Heart right ventricle (tissue), 16 donors: ENCODE measurements at regions not wholly inside any gene's neighbourhood (a gene's known extent, or its start where the extent isn't known, plus 50 kb on each side); places are given as distances from the start of the nearest gene placed in this dataset.

Source experiments
- ATAC-seq, 8 donors: fragments of 200-7000 bp; cut with Tn5 transposase; one replicate each; pipeline ENCODE4 v1.9.1; 2020; ENCODE audit warnings: mild to moderate bottlenecking in 8 of 8, moderate library complexity in 8 of 8, moderate number of reproducible peaks in 1 of 8
- DNase-seq, 2 donors: peaks; one replicate each; pipeline ENCODE4 v3.0.0-alpha.2; 2020
- H3K27ac ChIP-seq, 10 donors: fragments of 200-600 bp; sonication (generic) in 2 of 10; one replicate each; pipeline versions ENCODE4 v1.5.0 to v1.8.0; 2020 to 2022; ENCODE audit warnings: mild to moderate bottlenecking in 3 of 10
- H3K27me3 ChIP-seq, 7 donors: fragments of 200-600 bp; one replicate each; pipeline ENCODE4 v1.8.0; 2021 to 2022; ENCODE audit warnings: mild to moderate bottlenecking in 2 of 7
- H3K36me3 ChIP-seq, 9 donors: fragments of 200-600 bp; sonication (generic) in 1 of 9; one replicate each; pipeline versions ENCODE4 v1.5.0 to v1.8.0; 2020 to 2022; ENCODE audit warnings: mild to moderate bottlenecking in 2 of 9
- H3K4me1 ChIP-seq, 9 donors: fragments of 200-600 bp; sonication (generic) in 1 of 9; one replicate each; pipeline versions ENCODE4 v1.5.0 to v1.8.0; 2020 to 2022; ENCODE audit warnings: mild to moderate bottlenecking in 4 of 9
- H3K4me3 ChIP-seq, 10 donors: fragments of 200-600 bp; sonication (generic) in 2 of 10; one replicate each; pipeline versions ENCODE4 v1.5.0 to v1.8.0; 2020 to 2022; ENCODE audit warnings: mild to moderate bottlenecking in 7 of 10, moderate library complexity in 2 of 10
- H3K9me3 ChIP-seq, 11 donors: fragments of 200-600 bp in 10 of 11; sonication (generic) in 2 of 11; one replicate each; pipeline versions ENCODE4 v1.5.0 to v1.8.0; 2013 to 2022; ENCODE audit warnings: mild to moderate bottlenecking in 2 of 11, control low read depth in 1 of 11, moderate library complexity in 1 of 11
- WGBS, 2 donors: extraction: QIAGEN DNeasy Blood & Tissue Kit; methylation state at CpG; one replicate each; pipeline ENCODE4 v1.1.7; 2013; ENCODE audit warnings: inconsistent platforms in 1 of 2; 5-methylcytosine and 5-hydroxymethylcytosine counted together
- intact Hi-C, 10 donors: fragments of 100-400 bp; cut with DNase I; formaldehyde crosslinking; loops; one replicate each; pipeline versions ENCODE4 v1.11.1 to v1.14.2; 2022
- TF ChIP-seq, protein P1 (sequence below), 9 donors: fragments of 200-600 bp; sonication (generic) in 2 of 9; IDR thresholded peaks; one replicate each; pipeline versions ENCODE4 v1.5.0 to v1.8.0; 2021 to 2022; ENCODE audit warnings: antibody characterized with exemption in 9 of 9, mild to moderate bottlenecking in 5 of 9, moderate library complexity in 1 of 9
- donor health status: Arrhythmogenic right ventricular cardiomyopathy.
- donor health status: ischemic (EF 13 %, LVEDD 7.1; RV severe dilation, severe dysfunction).
- donor health status: healthy with polysubstance abuse.
- donor health status: DM: no; HTN: yes; CAD: no.
- donor health status: DM: no; HTN: no; CAD: no.
- donor health status: ischemic (EF 25% LVEDD 6.9; RV normal size, moderate dysfunction).
- donor health status: ischemic (EF 25% LVEDD 5.7; RV mildly dilated, moderate dysfunction).
- donor health status: healthy.
- donor health status: DM: yes; HTN: yes; CAD: no.
- donor health status: Ischemic cardiomyopathy.
- donor health status: ischemic (EF 35%, LVEDD 5.7; RV mildly dilated, moderate dysfunction).
- donor health status: nonischemic (EF 11% LVEDD 7.7; RV severe dilation, severe dysfunction).
- donor health status: DM: yes; HTN: yes; CAD: no.
- donor health status: PGD.
- donor health status: ischemic (EF 29% LVEDD 5.4; RV normal size, mild dysfunction).
- donor health status: nonischemic (EF 23%, LVEDD 6.1; RV moderate dilation, normal function).

DNA sequence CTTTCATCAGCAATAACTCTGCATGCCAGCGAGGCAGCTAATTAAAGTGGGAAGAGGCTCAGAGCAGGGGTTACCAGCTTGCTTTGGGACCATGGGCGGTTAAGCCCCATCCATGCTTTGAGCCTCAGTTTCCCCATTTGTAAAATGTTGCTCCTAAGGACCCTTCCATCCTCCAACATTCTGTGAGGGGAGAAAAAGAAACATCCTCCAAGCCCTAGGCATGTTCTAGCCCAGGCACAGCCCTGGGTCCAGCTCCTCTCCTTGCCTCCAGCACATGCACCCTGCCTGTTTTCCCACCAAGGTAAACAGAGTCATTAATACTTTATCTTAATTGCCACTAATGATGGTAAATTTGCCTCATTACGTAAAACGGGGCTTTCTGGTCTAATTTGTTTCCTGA, 113.3 kb upstream of the MYCN start:
- no peak overlapping the region for H3K4me3 ChIP-seq
- H3K4me1 ChIP-seq = peaks cover 0 to 4% (median 0%) of the 10 kb centered on the region in 9 donors
- no peak for DNase-seq
- H3K27me3 ChIP-seq = peaks cover 0 to 3% (median 0%) of the 10 kb centered on the region in 7 donors
- 84 to 86% methylated on average over 4 of the region's 4 CpGs for WGBS, 2 donors
- H3K27ac ChIP-seq = no peak overlapping the region
- H3K9me3 ChIP-seq = no peaks in the 10 kb centered on the region
- no peak for ATAC-seq
- TF ChIP-seq, protein P1, sequence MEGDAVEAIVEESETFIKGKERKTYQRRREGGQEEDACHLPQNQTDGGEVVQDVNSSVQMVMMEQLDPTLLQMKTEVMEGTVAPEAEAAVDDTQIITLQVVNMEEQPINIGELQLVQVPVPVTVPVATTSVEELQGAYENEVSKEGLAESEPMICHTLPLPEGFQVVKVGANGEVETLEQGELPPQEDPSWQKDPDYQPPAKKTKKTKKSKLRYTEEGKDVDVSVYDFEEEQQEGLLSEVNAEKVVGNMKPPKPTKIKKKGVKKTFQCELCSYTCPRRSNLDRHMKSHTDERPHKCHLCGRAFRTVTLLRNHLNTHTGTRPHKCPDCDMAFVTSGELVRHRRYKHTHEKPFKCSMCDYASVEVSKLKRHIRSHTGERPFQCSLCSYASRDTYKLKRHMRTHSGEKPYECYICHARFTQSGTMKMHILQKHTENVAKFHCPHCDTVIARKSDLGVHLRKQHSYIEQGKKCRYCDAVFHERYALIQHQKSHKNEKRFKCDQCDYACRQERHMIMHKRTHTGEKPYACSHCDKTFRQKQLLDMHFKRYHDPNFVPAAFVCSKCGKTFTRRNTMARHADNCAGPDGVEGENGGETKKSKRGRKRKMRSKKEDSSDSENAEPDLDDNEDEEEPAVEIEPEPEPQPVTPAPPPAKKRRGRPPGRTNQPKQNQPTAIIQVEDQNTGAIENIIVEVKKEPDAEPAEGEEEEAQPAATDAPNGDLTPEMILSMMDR (IDR thresholded peaks at IDR 0.05) = no peak
- H3K36me3 ChIP-seq = no peaks in the 10 kb centered on the region
- intact Hi-C loops = no loop called here

DNA sequence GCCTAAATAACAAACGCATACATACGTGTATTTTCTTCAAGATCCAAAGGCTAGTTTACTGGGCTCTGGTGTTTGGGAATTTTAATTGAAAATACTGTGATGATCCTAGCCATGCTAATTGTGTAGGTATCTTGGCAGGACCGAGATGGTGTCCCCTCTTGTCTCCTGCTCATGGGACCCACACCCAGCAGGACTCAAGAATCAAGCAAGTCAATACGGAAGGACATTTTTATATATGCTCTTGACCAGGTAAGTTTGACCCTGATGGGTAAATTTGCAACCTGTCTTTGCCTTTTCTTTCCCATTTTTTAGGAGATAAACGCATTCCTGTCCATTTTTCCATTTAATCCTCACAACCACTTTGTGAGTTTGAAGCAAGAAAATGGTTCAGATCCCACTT, 111.8 kb upstream of the MYCN start:
- DNase-seq (no peak), ATAC-seq (no peak)
- no peaks in the 10 kb centered on the region for H3K9me3 ChIP-seq
- no peak overlapping the region for H3K4me3 ChIP-seq
- H3K4me1 ChIP-seq = peaks cover 0 to 4% (median 0%) of the 10 kb centered on the region in 9 donors
- intact Hi-C loops = no loop called here
- H3K36me3 ChIP-seq = no peaks in the 10 kb centered on the region
- WGBS, 2 donors = 94 to 96% methylated on average over 5 of the region's 5 CpGs
- TF ChIP-seq, protein P1 (IDR thresholded peaks at IDR 0.05) = no peak
- peaks cover 0 to 3% (median 0%) of the 10 kb centered on the region in 7 donors for H3K27me3 ChIP-seq
- H3K27ac ChIP-seq = no peak overlapping the region

DNA sequence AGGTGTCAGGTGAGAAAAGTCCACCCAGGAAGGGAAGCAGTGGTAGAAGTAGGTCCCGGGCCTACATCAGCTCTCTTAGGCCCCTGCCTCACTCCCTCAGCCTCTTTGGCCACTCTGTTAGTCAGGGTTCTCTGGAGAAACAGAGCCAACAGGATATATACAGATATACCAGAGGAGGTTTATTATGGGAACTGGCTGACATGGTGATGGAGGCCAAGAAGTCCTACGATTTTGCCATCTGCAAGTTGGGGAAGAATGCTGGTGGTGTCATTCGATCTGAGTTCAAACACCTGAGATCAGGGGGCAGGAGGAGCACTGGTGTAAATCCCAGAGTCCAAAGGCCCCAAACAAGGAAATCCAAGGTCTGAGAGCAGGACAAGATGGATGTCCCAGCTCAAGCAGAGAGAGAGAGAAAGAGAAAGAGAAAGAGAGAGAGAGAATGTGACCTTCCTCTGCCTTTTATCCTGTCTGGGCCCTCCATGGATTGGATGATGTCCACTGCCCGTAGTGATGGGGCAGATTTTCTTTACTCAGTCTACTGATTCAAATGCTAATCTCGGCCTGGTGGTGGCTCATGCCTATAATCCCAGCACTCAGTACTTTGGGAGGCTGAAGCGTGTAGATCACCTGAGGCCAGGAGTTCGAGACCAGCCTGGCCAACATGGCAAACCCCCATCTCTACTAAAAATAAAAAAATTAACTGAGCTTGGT, 111.1 kb upstream of the MYCN start:
- intact Hi-C loops = no loop called here

DNA sequence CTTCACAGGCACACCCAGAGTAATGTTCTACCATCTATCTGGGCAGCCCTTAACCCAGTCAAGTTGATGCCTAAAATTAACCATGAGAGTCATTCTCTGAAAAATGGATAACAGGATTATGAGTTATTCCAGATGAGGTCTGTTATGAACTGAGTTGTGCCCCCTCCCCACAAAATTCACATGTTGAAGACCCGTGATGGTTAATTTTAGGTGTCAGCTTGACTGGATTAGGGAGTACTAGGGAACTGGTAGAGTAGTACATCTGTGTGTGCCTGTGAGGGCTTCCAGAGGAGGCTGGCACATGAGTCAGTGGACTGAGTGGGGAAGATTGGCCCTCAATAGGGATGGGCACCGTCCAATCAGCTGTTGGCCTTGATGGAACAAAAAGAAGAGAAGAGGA, 110.4 kb upstream of the MYCN start:
- ATAC-seq = no peak
- Histone ChIP-seq H3K36me3 (no peaks in the 10 kb centered on the region), H3K27me3 (peaks cover 0 to 3% (median 0%) of the 10 kb centered on the region in 7 donors), H3K4me1 (peaks cover 0 to 4% (median 0%) of the 10 kb centered on the region in 9 donors), H3K27ac (no peak overlapping the region), H3K4me3 (no peak overlapping the region), H3K9me3 (no peaks in the 10 kb centered on the region)
- DNase-seq = no peak
- WGBS, 2 donors = 90 to 91% methylated on average over 2 of the region's 2 CpGs
- intact Hi-C loops = no loop called here
- TF ChIP-seq, protein P1 (IDR thresholded peaks at IDR 0.05) = no peak

More for the DNA sequence above, 111.1 kb upstream of the MYCN start:
- 96 to 97% methylated on average over 7 of the region's 7 CpGs for WGBS, 2 donors
- no peak overlapping the region for H3K27ac ChIP-seq
- peaks cover 0 to 4% (median 0%) of the 10 kb centered on the region in 9 donors for H3K4me1 ChIP-seq
- no peak for DNase-seq
- no peak for ATAC-seq
- H3K27me3 ChIP-seq = peaks cover 0 to 3% (median 0%) of the 10 kb centered on the region in 7 donors
- no peaks in the 10 kb centered on the region for H3K36me3 ChIP-seq
- TF ChIP-seq, protein P1 (IDR thresholded peaks at IDR 0.05) = no peak
- H3K4me3 ChIP-seq = no peak overlapping the region
- H3K9me3 ChIP-seq = no peaks in the 10 kb centered on the region
